Breast epithelium (tissue), 3 donors: ENCODE measurements at regions not wholly inside any gene's neighbourhood (a gene's known extent, or its start where the extent isn't known, plus 50 kb on each side); places are given as distances from the start of the nearest gene placed in this dataset.

Source experiments
- POLR2A ChIP-seq: fragments of 450-650 bp; IDR thresholded peaks from one replicate; pipeline ENCODE4 v1.6.1; 2016; ENCODE audit warnings: antibody characterized with exemption, mild to moderate bottlenecking, moderate library complexity
- TF ChIP-seq, protein P1 (sequence below), 3 donors: fragments of 450-650 bp; IDR thresholded peaks; one replicate each; pipeline ENCODE4 v1.5.1; 2016 to 2017; ENCODE audit warnings: antibody characterized with exemption in 3 of 3, mild to moderate bottlenecking in 3 of 3, moderate library complexity in 3 of 3

DNA sequence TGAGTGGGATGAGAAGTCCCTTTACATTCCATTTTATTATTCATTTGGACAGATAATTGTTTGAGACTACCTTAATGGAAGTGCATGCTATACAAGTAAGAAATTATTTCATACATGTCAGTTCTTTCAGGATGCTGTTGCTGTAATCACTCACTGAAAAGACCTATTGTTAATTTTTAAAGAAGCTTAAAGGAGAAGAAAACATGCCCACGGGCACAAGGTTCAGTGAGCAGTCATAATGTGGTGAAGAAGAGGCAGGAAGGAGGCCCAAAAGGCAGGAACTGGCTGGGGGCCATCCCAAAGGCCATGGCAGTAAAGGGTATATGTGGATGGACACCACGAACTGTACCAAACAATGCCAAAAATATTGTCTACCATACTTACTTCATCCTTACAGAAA is 206.0 kb downstream of the LYPLAL1 start:
- TF ChIP-seq, protein P1, sequence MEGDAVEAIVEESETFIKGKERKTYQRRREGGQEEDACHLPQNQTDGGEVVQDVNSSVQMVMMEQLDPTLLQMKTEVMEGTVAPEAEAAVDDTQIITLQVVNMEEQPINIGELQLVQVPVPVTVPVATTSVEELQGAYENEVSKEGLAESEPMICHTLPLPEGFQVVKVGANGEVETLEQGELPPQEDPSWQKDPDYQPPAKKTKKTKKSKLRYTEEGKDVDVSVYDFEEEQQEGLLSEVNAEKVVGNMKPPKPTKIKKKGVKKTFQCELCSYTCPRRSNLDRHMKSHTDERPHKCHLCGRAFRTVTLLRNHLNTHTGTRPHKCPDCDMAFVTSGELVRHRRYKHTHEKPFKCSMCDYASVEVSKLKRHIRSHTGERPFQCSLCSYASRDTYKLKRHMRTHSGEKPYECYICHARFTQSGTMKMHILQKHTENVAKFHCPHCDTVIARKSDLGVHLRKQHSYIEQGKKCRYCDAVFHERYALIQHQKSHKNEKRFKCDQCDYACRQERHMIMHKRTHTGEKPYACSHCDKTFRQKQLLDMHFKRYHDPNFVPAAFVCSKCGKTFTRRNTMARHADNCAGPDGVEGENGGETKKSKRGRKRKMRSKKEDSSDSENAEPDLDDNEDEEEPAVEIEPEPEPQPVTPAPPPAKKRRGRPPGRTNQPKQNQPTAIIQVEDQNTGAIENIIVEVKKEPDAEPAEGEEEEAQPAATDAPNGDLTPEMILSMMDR (IDR thresholded peaks at IDR 0.05), result no peak
- TF ChIP-seq POLR2A, result no peak
